Right ventricle myocardium inferior (tissue), 1 donor: ENCODE measurements at regions not wholly inside any gene's neighbourhood (a gene's known extent, or its start where the extent isn't known, plus 50 kb on each side); places are given as distances from the start of the nearest gene placed in this dataset.

Experiments
- ATAC-seq: fragments of 200-7000 bp; cut with Tn5 transposase; one replicate; pipeline ENCODE4 v1.9.1; 2020; ENCODE audit warnings: mild to moderate bottlenecking, moderate library complexity
- DNase-seq: peaks from one replicate; pipeline ENCODE4 v3.0.0; 2021; ENCODE audit errors: missing footprints
- intact Hi-C: fragments of 100-400 bp; cut with DNase I; formaldehyde crosslinking; loops from one replicate; pipeline ENCODE4 v1.11.0; 2022
- donor health status: DM: no; HTN: yes; CAD: no; lungs with severe emphysema.

- DNase-seq (no peak), ATAC-seq (no peak)
- intact Hi-C loops, result no loop called here
Measured at GRCh38 chr12:18939051-18939450, 190.5 kb upstream of the PLEKHA5 start.

GRCh38 chr12:18942669-18943068, 186.9 kb upstream of the PLEKHA5 start:
- ATAC-seq (no peak), DNase-seq (no peak)
- intact Hi-C loops, result no loop called here

GRCh38 chr12:18943200-18943599, 186.3 kb upstream of the PLEKHA5 start:
- no peak for DNase-seq
- intact Hi-C loops, result no loop called here
- no peak for ATAC-seq

- no peak for DNase-seq
- intact Hi-C loops, result no loop called here
- no peak for ATAC-seq
Measured at GRCh38 chr12:18946106-18946505, 183.4 kb upstream of the PLEKHA5 start.

- DNase-seq, result no peak
- intact Hi-C loops, result no loop called here
- ATAC-seq, result no peak
Measured at GRCh38 chr12:18951218-18951617, 178.3 kb upstream of the PLEKHA5 start.

- no peak for DNase-seq
- ATAC-seq, result no peak
- intact Hi-C loops, result no loop called here
Measured at GRCh38 chr12:18953505-18953904, 176.0 kb upstream of the PLEKHA5 start.

GRCh38 chr12:18955594-18955993, 173.9 kb upstream of the PLEKHA5 start:
- peak; percentile 34 for ATAC-seq
- DNase-seq, result no peak
- intact Hi-C loops, result no loop called here

GRCh38 chr12:18965203-18965602, 164.3 kb upstream of the PLEKHA5 start:
- intact Hi-C loops, result no loop called here
- ATAC-seq, result no peak

GRCh38 chr12:18966954-18967353, 162.6 kb upstream of the PLEKHA5 start:
- ATAC-seq (no peak), DNase-seq (no peak)
- intact Hi-C loops, result no loop called here

More at GRCh38 chr12:18965203-18965602, 164.3 kb upstream of the PLEKHA5 start:
- no peak for DNase-seq

GRCh38 chr12:18967814-18968213, 161.7 kb upstream of the PLEKHA5 start:
- DNase-seq, result no peak
- ATAC-seq, result no peak
- intact Hi-C loops, result no loop called here

- intact Hi-C loops, result no loop called here
- no peak for DNase-seq
Measured at GRCh38 chr12:18969512-18969911, 160.0 kb upstream of the PLEKHA5 start.

GRCh38 chr12:18970603-18971002, 158.9 kb upstream of the PLEKHA5 start:
- ATAC-seq, result no peak
- no peak for DNase-seq
- intact Hi-C loops, result no loop called here

More at GRCh38 chr12:18969512-18969911, 160.0 kb upstream of the PLEKHA5 start:
- ATAC-seq, result no peak

- ATAC-seq, result no peak
- intact Hi-C loops, result no loop called here
- no peak for DNase-seq
Measured at GRCh38 chr12:18971932-18972331, 157.6 kb upstream of the PLEKHA5 start.

- intact Hi-C loops, result no loop called here
- ATAC-seq, result no peak
- DNase-seq, result no peak
Measured at GRCh38 chr12:18975933-18976332, 153.6 kb upstream of the PLEKHA5 start.

- intact Hi-C loops, result no loop called here
- DNase-seq (no peak), ATAC-seq (no peak)
Measured at GRCh38 chr12:18979401-18980126, 150.0 kb upstream of the PLEKHA5 start.

- ATAC-seq (no peak), DNase-seq (no peak)
- intact Hi-C loops, result no loop called here
Measured at GRCh38 chr12:18981732-18982131, 147.8 kb upstream of the PLEKHA5 start.

GRCh38 chr12:18982226-18982949, 147.1 kb upstream of the PLEKHA5 start:
- ATAC-seq (no peak), DNase-seq (no peak)
- intact Hi-C loops, result no loop called here

- no peak for DNase-seq
- intact Hi-C loops, result no loop called here
- no peak for ATAC-seq
Measured at GRCh38 chr12:18983854-18984253, 145.7 kb upstream of the PLEKHA5 start.

GRCh38 chr12:18990856-18991255, 138.7 kb upstream of the PLEKHA5 start:
- intact Hi-C loops, result no loop called here
- no peak for ATAC-seq
- no peak for DNase-seq

- DNase-seq (no peak), ATAC-seq (no peak)
- intact Hi-C loops, result no loop called here
Measured at GRCh38 chr12:18992336-18992735, 137.2 kb upstream of the PLEKHA5 start.
